B cell (primary cell): ENCODE measurements at regions not wholly inside any gene's neighbourhood (a gene's known extent, or its start where the extent isn't known, plus 50 kb on each side); places are given as distances from the start of the nearest gene placed in this dataset.
"Not testable (repeated sequence)": the region's sequence is repeated elsewhere in the genome, so short reads cannot be mapped to it uniquely, and the experiment has no call there.

Experiments
- ATAC-seq: fragments of 200-7000 bp; cut with Tn5 transposase; one replicate; pipeline ENCODE4 v1.10.0; 2021; ENCODE audit warnings: low read depth, mild to moderate bottlenecking, moderate number of reproducible peaks, moderate library complexity
- CTCF ChIA-PET: fragments of 350-600 bp; sonication (Branson Sonifier 250); formaldehyde crosslinking; loops from one replicate; lab custom pipeline; 2021; ENCODE audit warnings: antibody characterized with exemption, inconsistent platforms; lab: Charles Lee
- POLR2A ChIA-PET: fragments of 350-600 bp; sonication (Branson Sonifier 250); formaldehyde crosslinking; loops from one replicate; lab custom pipeline; 2021; ENCODE audit warnings: antibody characterized with exemption; lab: Charles Lee
- DNase-seq: peaks from one replicate; pipeline ENCODE4 v3.0.0; 2013
- H2AFZ ChIP-seq: 2 replicates; pipeline ENCODE4 v1.6.1; 2012; ENCODE audit warnings: mild to moderate bottlenecking, low read depth, low read length; ENCODE audit not compliant: insufficient read depth, poor library complexity, severe bottlenecking
- H3K27ac ChIP-seq, 2 donors: 1 replicate in 1 of 2; 2 replicates in 1 of 2; pipeline ENCODE4 v1.5.1; 2012 to 2013; ENCODE audit warnings: low read length in 2 of 2, mild to moderate bottlenecking in 2 of 2, moderate library complexity in 1 of 2
- H3K27me3 ChIP-seq, 4 experiments: fragments of 200-600 bp in 1 of 4; sonication (generic) in 1 of 4; replicated peaks in 1 of 4; 1 replicate in 2 of 4; 2 replicates in 2 of 4; pipeline versions ENCODE4 v1.6.1 to v1.7.0; 2013 to 2016; ENCODE audit warnings: low read length in 3 of 4, mild to moderate bottlenecking in 2 of 4, mixed read lengths in 1 of 4, moderate library complexity in 1 of 4; ENCODE audit not compliant: insufficient read depth in 4 of 4, control insufficient read depth in 3 of 4; ENCODE audit errors: control extremely low read depth in 1 of 4
- H3K36me3 ChIP-seq, 2 experiments: replicated peaks in 1 of 2; 1 replicate in 1 of 2; 2 replicates in 1 of 2; pipeline versions ENCODE4 v1.6.1 to v1.7.1; 2013; ENCODE audit warnings: low read length in 1 of 2; ENCODE audit not compliant: insufficient read depth in 2 of 2, control insufficient read depth in 1 of 2; ENCODE audit errors: control extremely low read depth in 1 of 2, extremely low read depth in 1 of 2
- H3K4me1 ChIP-seq, 2 donors: fragments of 200-600 bp in 1 of 2; sonication (generic) in 1 of 2; 1 replicate in 1 of 2; 2 replicates in 1 of 2; pipeline versions ENCODE4 v1.5.1 to v1.6.1; 2013 to 2017; ENCODE audit warnings: low read length in 2 of 2; ENCODE audit not compliant: control insufficient read depth in 2 of 2, insufficient read depth in 2 of 2
- H3K4me2 ChIP-seq: replicated peaks from 2 replicates; pipeline ENCODE3; 2012; ENCODE audit warnings: mild to moderate bottlenecking, low read depth, low read length; ENCODE audit not compliant: poor library complexity, severe bottlenecking
- H3K4me3 ChIP-seq, 5 experiments: fragments of 200-600 bp in 1 of 5; sonication (generic) in 1 of 5; 1 replicate in 3 of 5; 2 replicates in 2 of 5; pipeline versions ENCODE4 v1.5.1 to v1.7.0; 2011 to 2016; ENCODE audit warnings: low read length in 4 of 5, mild to moderate bottlenecking in 4 of 5, low read depth in 2 of 5, control low read depth in 1 of 5, moderate library complexity in 1 of 5; ENCODE audit not compliant: insufficient read depth in 1 of 5; ENCODE audit errors: control extremely low read depth in 1 of 5, extremely low read depth in 1 of 5
- H3K79me2 ChIP-seq: fragments of 200-600 bp; sonication (generic); one replicate; pipeline ENCODE4 v1.6.0; 2016; ENCODE audit warnings: low read length; ENCODE audit not compliant: control insufficient read depth, insufficient read depth
- H3K9ac ChIP-seq: fragments of 200-600 bp; sonication (generic); 2 replicates; pipeline ENCODE4 v1.6.1; 2017; ENCODE audit warnings: mild to moderate bottlenecking, low read length, moderate library complexity
- H3K9me3 ChIP-seq, 3 donors: one replicate each; pipeline versions ENCODE4 v1.6.1 to v1.7.1; 2013; ENCODE audit warnings: low read length in 2 of 3; ENCODE audit not compliant: control insufficient read depth in 2 of 3, insufficient read depth in 1 of 3; ENCODE audit errors: control extremely low read depth in 1 of 3
- H4K20me1 ChIP-seq: 2 replicates; pipeline ENCODE4 v1.6.0; 2012; ENCODE audit warnings: mild to moderate bottlenecking, low read length; ENCODE audit not compliant: insufficient read depth, control insufficient read depth, poor library complexity, severe bottlenecking
- H3K27ac Mint-ChIP-seq: one replicate; pipeline ENCODE4 v1.8.0; 2021; ENCODE audit warnings: mixed read lengths
- H3K27me3 Mint-ChIP-seq: one replicate; pipeline ENCODE4 v1.8.0; 2021; ENCODE audit warnings: mixed read lengths
- H3K4me1 Mint-ChIP-seq: one replicate; pipeline ENCODE4 v1.8.0; 2021; ENCODE audit warnings: mixed read lengths
- H3K4me3 Mint-ChIP-seq: one replicate; pipeline ENCODE4 v1.8.0; 2021; ENCODE audit warnings: mixed read lengths
- H3K9me3 Mint-ChIP-seq: one replicate; pipeline ENCODE4 v1.8.0; 2022; ENCODE audit warnings: mixed read lengths; ENCODE audit not compliant: insufficient read depth
- CTCF ChIP-seq: fragments of 200-600 bp; IDR thresholded peaks from one replicate; pipeline ENCODE4 v1.8.0; 2022; ENCODE audit warnings: antibody characterized with exemption, mild to moderate bottlenecking
- EZH2 ChIP-seq: IDR thresholded peaks from 2 replicates; pipeline ENCODE4 v1.6.1; 2012; ENCODE audit warnings: borderline replicate concordance, low read depth, mild to moderate bottlenecking, moderate library complexity, low read length; ENCODE audit not compliant: insufficient read depth, poor library complexity, severe bottlenecking
- WGBS: methylation state at CpG from one replicate; pipeline ENCODE4 v1.1.5; 2013; ENCODE audit warnings: missing lambda C conversion rate; ENCODE audit not compliant: insufficient coverage; 5-methylcytosine and 5-hydroxymethylcytosine counted together
- intact Hi-C: fragments of 100-400 bp; cut with micrococcal nuclease; formaldehyde crosslinking; loops from one replicate; pipeline ENCODE4 v1.10.0; 2022

GRCh38 chr13:64688893-64689677 is 2541.1 kb downstream of the PCDH9 start:
- ChIA-PET CTCF (no interaction called here), POLR2A (no interaction called here)
- H3K36me3 ChIP-seq = no peaks in the 10 kb centered on the region
- peaks cover 0 to 3% (median 3%) of the 10 kb centered on the region in 3 donors for H3K9me3 ChIP-seq
- no peaks in the 10 kb centered on the region for H3K4me1 ChIP-seq
- H2AFZ ChIP-seq = no peak overlapping the region
- Mint-ChIP-seq H3K27me3 (no peaks in the 10 kb centered on the region), H3K27ac (no peak overlapping the region), H3K4me1 (no peaks in the 10 kb centered on the region), H3K4me3 (no peak overlapping the region), H3K9me3 (peaks cover 14% of the 10 kb centered on the region)
- DNase-seq = no peak
- WGBS = 90% methylated on average over 3 of the region's 4 CpGs
- H3K27me3 ChIP-seq = no peaks in the 10 kb centered on the region
- TF ChIP-seq CTCF (no peak), EZH2 (no peak)
- intact Hi-C loops = no loop called here
- H3K9ac ChIP-seq = no peak overlapping the region
- no peaks in the 10 kb centered on the region for H4K20me1 ChIP-seq
- ATAC-seq = no peak
- no peak overlapping the region for H3K4me2 ChIP-seq
- no peaks in the 10 kb centered on the region for H3K79me2 ChIP-seq
- H3K4me3 ChIP-seq = no peak overlapping the region
- no peak overlapping the region for H3K27ac ChIP-seq

GRCh38 chr13:64686536-64686935 is 2543.6 kb downstream of the PCDH9 start:
- H3K4me2 ChIP-seq, H2AFZ ChIP-seq, H3K4me3 Mint-ChIP-seq, H3K4me1 ChIP-seq, POLR2A ChIA-PET, ATAC-seq, H3K27ac Mint-ChIP-seq, H3K9ac ChIP-seq, intact Hi-C loops, H3K4me1 Mint-ChIP-seq, H3K36me3 ChIP-seq, H3K27me3 Mint-ChIP-seq, H3K79me2 ChIP-seq, H3K4me3 ChIP-seq, H3K27ac ChIP-seq, DNase-seq, H4K20me1 ChIP-seq, CTCF ChIA-PET, H3K9me3 ChIP-seq, H3K27me3 ChIP-seq: not testable (repeated sequence)
- peaks cover 11% of the 10 kb centered on the region for H3K9me3 Mint-ChIP-seq
- WGBS = 100% methylated on average over 3 of the region's 4 CpGs
